Gastroesophageal sphincter (tissue), 4 donors: ENCODE measurements at regions not wholly inside any gene's neighbourhood (a gene's known extent, or its start where the extent isn't known, plus 50 kb on each side); places are given as distances from the start of the nearest gene placed in this dataset.

ENCODE experiments used
- ATAC-seq: fragments of 150-250 bp; one replicate; pipeline ENCODE4 v1.9.1; 2016; ENCODE audit warnings: mild to moderate bottlenecking, moderate library complexity
- H3K27ac ChIP-seq, 4 donors: fragments of 200-600 bp; sonication (generic) in 3 of 4; 1 replicate in 3 of 4; 2 replicates in 1 of 4; pipeline ENCODE4 v1.5.1; 2016 to 2019
- H3K27me3 ChIP-seq: fragments of 200-600 bp; sonication (generic); one replicate; pipeline ENCODE4 v1.5.1; 2019
- H3K36me3 ChIP-seq, 2 donors: fragments of 200-600 bp; sonication (generic); one replicate each; pipeline ENCODE4 v1.5.1; 2019; ENCODE audit warnings: control low read depth in 1 of 2
- H3K4me1 ChIP-seq, 3 donors: fragments of 200-600 bp; sonication (generic); 1 replicate in 2 of 3; 2 replicates in 1 of 3; pipeline ENCODE4 v1.5.1; 2016 to 2019; ENCODE audit warnings: control low read depth in 2 of 3
- H3K4me3 ChIP-seq, 2 donors: fragments of 200-600 bp; sonication (generic); one replicate each; pipeline ENCODE4 v1.5.1; 2019; ENCODE audit warnings: mild to moderate bottlenecking in 1 of 2, moderate library complexity in 1 of 2
- H3K9me3 ChIP-seq, 3 donors: fragments of 200-600 bp; sonication (generic); one replicate each; pipeline ENCODE4 v1.5.1; 2017 to 2019; ENCODE audit warnings: control low read depth in 2 of 3
- CTCF ChIP-seq, 4 experiments: fragments of 200-600 bp in 2 of 4; fragments of 450-650 bp in 2 of 4; sonication (generic) in 1 of 4; IDR thresholded peaks; one replicate each; pipeline ENCODE4 v1.5.1; 2017 to 2019; ENCODE audit warnings: antibody characterized with exemption in 4 of 4, mild to moderate bottlenecking in 2 of 4, moderate library complexity in 2 of 4
- EP300 ChIP-seq: sonication (generic); formaldehyde crosslinking; IDR thresholded peaks from one replicate; pipeline ENCODE4 v1.6.1; 2017; ENCODE audit warnings: antibody characterized with exemption, mild to moderate bottlenecking
- POLR2A ChIP-seq, 2 donors: fragments of 450-650 bp; IDR thresholded peaks; one replicate each; pipeline ENCODE4 v1.6.1; 2017; ENCODE audit warnings: antibody characterized with exemption in 2 of 2, mild to moderate bottlenecking in 2 of 2, moderate library complexity in 1 of 2
- POLR2AphosphoS5 ChIP-seq: sonication (generic); formaldehyde crosslinking; IDR thresholded peaks from one replicate; pipeline ENCODE4 v1.6.1; 2017; ENCODE audit warnings: antibody characterized with exemption
- WGBS, 2 donors: methylation state at CpG; one replicate each; pipeline ENCODE4 v1.1.5; 2018; ENCODE audit warnings: low coverage in 1 of 2; 5-methylcytosine and 5-hydroxymethylcytosine counted together

- H3K4me1 ChIP-seq: no peaks in the 10 kb centered on the region
- no peaks in the 10 kb centered on the region for H3K9me3 ChIP-seq
- H3K27me3 ChIP-seq: peaks cover 78% of the 10 kb centered on the region
- ATAC-seq: no peak
- H3K4me3 ChIP-seq: no peak overlapping the region
- no peak overlapping the region for H3K27ac ChIP-seq
- H3K36me3 ChIP-seq: no peaks in the 10 kb centered on the region
- TF ChIP-seq CTCF (IDR thresholded peaks at IDR 0.05) (no peak), POLR2A (IDR thresholded peaks at IDR 0.05) (no peak), POLR2AphosphoS5 (no peak), EP300 (no peak)
- WGBS, 2 donors: 57 to 69% methylated on average over 2 of the region's 7 CpGs
These were observed 246.6 kb downstream of the SNX10 start for GRCh38 chr7:26538216-26538615.

GRCh38 chr7:26538689-26539088, 247.0 kb downstream of the SNX10 start:
- 25 to 44% methylated on average over 3 of the region's 3 CpGs for WGBS, 2 donors
- Histone ChIP-seq H3K4me3 (no peak overlapping the region), H3K36me3 (no peaks in the 10 kb centered on the region), H3K27ac (no peak overlapping the region), H3K4me1 (no peaks in the 10 kb centered on the region), H3K27me3 (peaks cover 83% of the 10 kb centered on the region), H3K9me3 (no peaks in the 10 kb centered on the region)
- no peak for TF ChIP-seq EP300
- TF ChIP-seq CTCF (IDR thresholded peaks at IDR 0.05): no peak
- no peak for TF ChIP-seq POLR2AphosphoS5
- no peak for TF ChIP-seq POLR2A (IDR thresholded peaks at IDR 0.05)
- ATAC-seq: no peak

- Histone ChIP-seq H3K27me3 (peaks cover 77% of the 10 kb centered on the region), H3K4me3 (no peak overlapping the region), H3K36me3 (no peaks in the 10 kb centered on the region), H3K4me1 (no peaks in the 10 kb centered on the region), H3K27ac (no peak overlapping the region), H3K9me3 (peaks cover 0 to 14% (median 0%) of the 10 kb centered on the region in 3 donors)
- 53 to 75% methylated on average over 4 to 10 of the region's 10 CpGs for WGBS, 2 donors
- TF ChIP-seq EP300: no peak
- no peak for TF ChIP-seq CTCF (IDR thresholded peaks at IDR 0.05)
- TF ChIP-seq POLR2AphosphoS5: no peak
- no peak for ATAC-seq
These were observed 251.7 kb downstream of the SNX10 start for GRCh38 chr7:26543340-26543739.

GRCh38 chr7:26543951-26544350, 252.3 kb downstream of the SNX10 start:
- Histone ChIP-seq H3K9me3 (peaks cover 0 to 14% (median 0%) of the 10 kb centered on the region in 3 donors), H3K4me3 (no peak overlapping the region), H3K36me3 (no peaks in the 10 kb centered on the region), H3K4me1 (no peaks in the 10 kb centered on the region), H3K27ac (no peak overlapping the region), H3K27me3 (peaks cover 76% of the 10 kb centered on the region)
- TF ChIP-seq POLR2A (IDR thresholded peaks at IDR 0.05): no peak
- TF ChIP-seq CTCF (IDR thresholded peaks at IDR 0.05): no peak
- no peak for TF ChIP-seq EP300
- TF ChIP-seq POLR2AphosphoS5: no peak
- WGBS, 2 donors: 38 to 59% methylated on average over 10 to 11 of the region's 11 CpGs
- ATAC-seq: no peak

- no peak for ATAC-seq
- Histone ChIP-seq H3K36me3 (no peaks in the 10 kb centered on the region), H3K27ac (no peak overlapping the region), H3K27me3 (peaks cover 73% of the 10 kb centered on the region), H3K4me3 (no peak overlapping the region), H3K4me1 (no peaks in the 10 kb centered on the region), H3K9me3 (peaks cover 0 to 14% (median 0%) of the 10 kb centered on the region in 3 donors)
- 64 to 84% methylated on average over 8 to 12 of the region's 13 CpGs for WGBS, 2 donors
- TF ChIP-seq CTCF (IDR thresholded peaks at IDR 0.05) (no peak), EP300 (no peak), POLR2A (IDR thresholded peaks at IDR 0.05) (no peak), POLR2AphosphoS5 (no peak)
These were observed 254.9 kb downstream of the SNX10 start for GRCh38 chr7:26546508-26547053.
